GM18511 (cell line): ENCODE measurements at regions not wholly inside any gene's neighbourhood (a gene's known extent, or its start where the extent isn't known, plus 50 kb on each side); places are given as distances from the start of the nearest gene placed in this dataset.

Source experiments
- ATAC-seq: cut with Tn5 transposase; IDR thresholded peaks from one replicate; pipeline ENCODE4 v1.9.1; 2021; ENCODE audit warnings: mild to moderate bottlenecking, moderate library complexity; ENCODE audit not compliant: unreplicated experiment

GRCh38 chr3:74357881-74358280 lies 256.6 kb downstream of the CNTN3 start:
- ATAC-seq, result no peak

GRCh38 chr3:74353039-74353438 lies 261.4 kb downstream of the CNTN3 start:
- no peak for ATAC-seq

- no peak for ATAC-seq
Measured at GRCh38 chr3:74352166-74352565, 262.3 kb downstream of the CNTN3 start.

DNA sequence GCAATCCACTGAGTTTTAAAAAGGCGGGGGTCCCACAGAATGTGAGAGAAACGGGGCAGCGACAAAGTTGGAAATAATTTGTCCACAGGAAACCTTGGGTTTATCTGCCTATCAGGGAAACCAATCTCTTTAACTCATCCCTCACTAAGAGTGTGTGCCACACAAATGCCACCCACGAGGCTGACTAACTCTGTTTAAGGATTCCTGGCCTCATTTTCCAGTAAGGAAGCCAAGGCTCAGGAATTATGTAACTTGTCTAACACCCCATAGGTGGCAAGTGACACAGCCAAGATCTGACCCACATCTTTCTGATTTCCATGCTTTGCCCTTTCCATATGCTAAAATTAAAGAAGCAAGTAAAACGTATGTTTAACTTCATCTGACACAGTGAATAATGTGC lies 263.2 kb downstream of the CNTN3 start:
- no peak for ATAC-seq

GRCh38 chr3:74349015-74349414 lies 265.4 kb downstream of the CNTN3 start:
- ATAC-seq, result no peak

- ATAC-seq, result no peak
Measured at GRCh38 chr3:74347563-74348268, 266.7 kb downstream of the CNTN3 start.

DNA sequence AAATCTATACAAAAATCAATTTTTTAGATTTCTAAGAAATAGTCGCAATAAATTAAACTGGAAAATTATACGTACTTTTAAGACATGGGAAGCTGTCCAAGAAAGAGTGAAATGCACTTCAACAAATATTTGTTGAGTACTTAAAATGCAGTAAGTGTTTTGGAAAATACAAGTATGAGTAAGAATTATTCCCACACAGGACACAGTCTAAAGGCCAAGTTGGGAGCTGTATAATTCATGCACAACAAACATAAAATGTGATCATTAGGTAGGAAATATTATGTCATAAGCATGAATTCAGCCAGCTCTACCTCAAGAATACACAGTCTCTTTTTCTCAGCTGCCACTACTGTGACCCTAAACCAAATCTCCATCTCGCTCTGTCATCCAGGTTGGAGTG lies 267.6 kb downstream of the CNTN3 start:
- ATAC-seq, result no peak

DNA sequence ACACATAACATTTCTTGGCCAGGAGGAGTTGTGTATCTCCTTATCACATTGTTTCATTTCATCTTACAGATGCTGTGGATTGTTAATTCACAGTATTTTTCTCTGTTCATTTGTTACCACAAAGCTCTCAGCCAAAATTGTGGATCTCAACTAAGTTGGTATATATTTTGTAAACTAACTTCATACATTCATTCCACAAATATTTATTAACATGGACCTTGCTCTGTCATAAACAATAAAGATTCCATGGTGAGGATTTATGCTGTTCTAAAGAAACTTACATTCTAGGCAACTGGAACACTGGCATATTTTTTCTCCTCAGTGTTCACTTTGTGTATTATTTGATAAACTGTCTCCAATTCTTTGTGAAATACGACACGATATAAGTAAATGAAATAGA lies 268.8 kb downstream of the CNTN3 start:
- ATAC-seq, result no peak

DNA sequence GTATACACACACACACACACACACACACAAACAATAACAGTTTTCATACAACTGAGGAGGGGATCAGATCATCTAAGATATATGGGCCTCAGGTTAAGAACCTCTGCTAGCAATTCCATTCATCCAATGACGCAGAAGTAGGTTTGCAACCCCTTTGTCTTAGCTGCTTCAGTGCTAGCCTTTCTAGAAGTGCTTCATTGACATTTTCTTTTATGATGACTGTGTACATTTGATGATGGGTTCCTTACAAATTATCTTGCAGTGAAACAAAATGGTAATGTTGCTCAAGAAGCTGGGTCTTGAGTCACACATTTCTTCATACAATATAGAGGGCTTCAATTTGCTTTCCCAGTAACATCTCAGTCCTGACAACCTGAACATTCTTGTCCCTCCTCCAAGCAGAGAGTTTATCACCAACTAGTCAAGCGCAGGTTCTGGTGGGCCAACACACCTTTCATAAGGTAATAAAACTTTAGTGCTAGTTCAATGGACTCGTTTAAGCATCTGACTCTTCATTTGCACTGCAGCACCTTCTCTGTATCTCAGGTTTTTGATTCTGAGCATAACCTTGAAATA lies 269.5 kb downstream of the CNTN3 start:
- no peak for ATAC-seq

GRCh38 chr3:74343391-74343790 lies 271.1 kb downstream of the CNTN3 start:
- ATAC-seq, result no peak

DNA sequence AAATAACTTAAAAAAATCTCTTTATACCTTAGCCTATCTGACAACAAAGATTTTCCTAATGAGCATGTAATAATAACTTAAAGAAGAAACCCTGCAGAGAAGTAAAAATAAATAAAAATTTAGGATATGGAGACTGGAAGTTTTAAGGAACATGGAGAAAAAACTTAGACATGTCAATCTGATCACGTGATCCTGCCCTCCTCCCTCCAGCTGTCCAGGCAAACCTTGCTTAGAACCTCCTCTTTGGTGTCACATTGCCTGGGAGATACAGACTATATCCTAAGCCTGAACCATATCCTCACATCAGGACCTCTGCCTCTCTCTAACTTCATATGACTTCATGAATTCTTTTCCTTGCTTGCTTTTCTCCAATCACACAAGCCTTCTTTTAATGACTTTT lies 275.5 kb downstream of the CNTN3 start:
- no peak for ATAC-seq

DNA sequence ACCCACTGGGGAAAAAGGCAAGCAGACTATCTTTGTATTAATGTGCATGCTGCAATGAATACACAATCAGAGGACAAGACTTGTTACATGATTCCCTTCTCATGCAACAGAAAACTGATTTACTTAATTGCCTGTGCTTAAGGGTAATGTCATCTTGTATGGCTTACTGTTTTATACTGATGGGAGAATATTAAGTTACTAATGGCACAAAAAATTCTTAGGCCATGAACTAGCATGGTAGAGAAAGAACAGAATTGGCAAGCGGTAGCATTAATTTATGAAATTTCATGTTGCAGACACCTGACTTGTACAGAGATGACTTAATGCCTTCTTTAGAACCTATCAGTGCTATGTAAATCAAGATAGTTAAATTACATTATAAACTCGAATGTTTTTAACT lies 282.3 kb downstream of the CNTN3 start:
- no peak for ATAC-seq

GRCh38 chr3:74331711-74332110 lies 282.7 kb downstream of the CNTN3 start:
- ATAC-seq, result no peak

DNA sequence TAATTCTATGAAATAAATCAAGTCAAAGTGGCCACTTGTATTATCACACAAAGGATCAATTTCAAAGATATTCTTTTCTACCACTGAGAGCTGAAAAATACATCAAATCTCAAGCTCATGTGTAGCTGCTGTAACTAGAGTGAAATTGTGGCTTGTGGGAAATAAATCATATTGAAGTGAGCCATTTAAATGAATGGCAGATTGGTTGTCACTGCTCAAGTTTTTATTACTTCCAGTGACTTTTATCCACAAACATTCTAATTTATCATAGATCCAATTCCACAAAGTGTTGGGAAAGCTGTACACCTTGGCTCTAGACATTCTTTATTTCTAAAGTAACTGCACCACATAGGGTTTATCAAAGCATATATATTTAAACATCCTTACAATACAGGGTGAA lies 285.4 kb downstream of the CNTN3 start:
- ATAC-seq, result no peak

GRCh38 chr3:74328435-74328834 lies 286.0 kb downstream of the CNTN3 start:
- no peak for ATAC-seq

- no peak for ATAC-seq
Measured at GRCh38 chr3:74315291-74315690, 299.2 kb downstream of the CNTN3 start.

GRCh38 chr3:74314696-74315095 lies 299.8 kb downstream of the CNTN3 start:
- ATAC-seq, result no peak

GRCh38 chr3:74309716-74310115 lies 304.7 kb downstream of the CNTN3 start:
- ATAC-seq, result no peak

GRCh38 chr3:74304424-74304823 lies 310.0 kb downstream of the CNTN3 start:
- ATAC-seq, result no peak

DNA sequence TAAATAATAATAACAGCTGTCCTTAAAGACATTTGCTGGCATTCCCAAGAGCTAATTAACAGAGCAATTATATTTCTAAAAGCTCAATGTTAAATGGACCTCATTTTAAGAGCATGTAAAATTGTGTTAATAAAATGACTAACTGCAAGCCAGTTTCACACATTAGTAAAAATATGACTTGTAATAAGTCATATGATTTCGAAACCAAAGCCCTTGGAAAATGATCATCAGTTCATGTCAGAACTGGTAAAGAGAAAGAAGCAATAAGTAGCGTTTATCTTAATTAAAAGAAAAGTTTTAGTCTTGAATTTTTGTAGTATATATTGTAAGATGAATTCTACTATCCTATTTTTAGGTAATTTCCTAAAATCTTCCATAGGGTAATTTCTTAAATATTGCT lies 310.7 kb downstream of the CNTN3 start:
- no peak for ATAC-seq

DNA sequence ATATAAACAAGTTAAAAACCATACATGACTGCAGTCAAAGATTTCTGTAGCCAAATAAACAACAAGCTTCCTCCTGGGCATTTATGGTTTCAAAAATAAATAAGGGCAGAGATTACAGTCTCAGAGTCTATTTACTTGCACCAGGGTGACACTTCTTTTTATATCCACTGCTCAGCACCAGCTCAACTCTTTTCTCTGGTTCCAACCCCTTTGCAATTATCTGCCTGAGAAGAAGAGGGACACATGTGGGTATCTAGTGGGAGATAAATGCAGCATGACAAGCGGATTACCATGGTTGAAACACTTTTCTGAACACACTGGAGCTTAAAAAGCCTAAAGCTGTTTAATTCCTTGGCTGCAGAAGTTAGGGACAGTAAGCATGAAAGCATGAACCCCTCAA lies 311.5 kb downstream of the CNTN3 start:
- ATAC-seq, result no peak

GRCh38 chr3:74302281-74302680 lies 312.2 kb downstream of the CNTN3 start:
- ATAC-seq, result no peak

GRCh38 chr3:74301056-74301455 lies 313.4 kb downstream of the CNTN3 start:
- no peak for ATAC-seq
